AG04449 (cell line): ENCODE measurements at regions not wholly inside any gene's neighbourhood (a gene's known extent, or its start where the extent isn't known, plus 50 kb on each side); places are given as distances from the start of the nearest gene placed in this dataset.

Experiments used
- CTCF ChIA-PET: fragments of 350-600 bp; formaldehyde crosslinking; extraction: SDS; loops from one replicate; lab custom pipeline; 2021; ENCODE audit warnings: antibody characterized with exemption; lab: Yijun Ruan, JAX
- POLR2A ChIA-PET: fragments of 400-600, 350-600 bp; formaldehyde crosslinking; extraction: SDS; loops from one replicate; lab custom pipeline; 2020; ENCODE audit warnings: antibody characterized with exemption, inconsistent platforms; lab: Yijun Ruan, JAX
- DNase-seq: peaks from one replicate; pipeline ENCODE4 v3.0.0-alpha.2; 2010; ENCODE audit warnings: low read depth, low spot score
- H3K4me3 ChIP-seq: 2 replicates; pipeline ENCODE4 v1.5.1; 2011; ENCODE audit warnings: low read depth, mild to moderate bottlenecking, control low read depth, low read length
- TF ChIP-seq, protein P1 (sequence below): IDR thresholded peaks from one replicate; pipeline ENCODE4 v1.5.1; 2011; ENCODE audit warnings: mild to moderate bottlenecking, moderate library complexity, low read length, control low read depth, inconsistent platforms; ENCODE audit not compliant: insufficient read depth; ENCODE audit errors: missing control alignments

DNA sequence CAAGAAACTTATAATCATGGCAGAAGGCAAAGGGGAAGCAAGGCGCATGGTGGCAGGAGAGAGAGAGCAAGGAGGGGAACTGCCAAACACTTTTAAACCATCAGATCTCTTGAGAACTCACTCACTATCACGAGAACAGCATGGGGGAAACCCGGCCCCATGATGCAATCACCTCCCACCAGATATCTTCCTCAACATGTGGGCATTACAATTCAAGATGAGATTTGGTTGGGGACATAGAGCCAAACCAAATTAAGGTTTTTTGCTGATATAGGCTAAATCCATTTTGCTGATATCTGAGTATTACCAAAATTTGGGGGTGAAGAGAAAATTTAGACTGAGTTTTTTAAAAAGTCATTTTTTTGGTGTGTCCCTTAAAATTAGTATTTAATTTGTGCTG lies 54.9 kb upstream of the TMX1 start:
- no peak for DNase-seq
- CTCF ChIA-PET = no interaction called here
- TF ChIP-seq, protein P1, sequence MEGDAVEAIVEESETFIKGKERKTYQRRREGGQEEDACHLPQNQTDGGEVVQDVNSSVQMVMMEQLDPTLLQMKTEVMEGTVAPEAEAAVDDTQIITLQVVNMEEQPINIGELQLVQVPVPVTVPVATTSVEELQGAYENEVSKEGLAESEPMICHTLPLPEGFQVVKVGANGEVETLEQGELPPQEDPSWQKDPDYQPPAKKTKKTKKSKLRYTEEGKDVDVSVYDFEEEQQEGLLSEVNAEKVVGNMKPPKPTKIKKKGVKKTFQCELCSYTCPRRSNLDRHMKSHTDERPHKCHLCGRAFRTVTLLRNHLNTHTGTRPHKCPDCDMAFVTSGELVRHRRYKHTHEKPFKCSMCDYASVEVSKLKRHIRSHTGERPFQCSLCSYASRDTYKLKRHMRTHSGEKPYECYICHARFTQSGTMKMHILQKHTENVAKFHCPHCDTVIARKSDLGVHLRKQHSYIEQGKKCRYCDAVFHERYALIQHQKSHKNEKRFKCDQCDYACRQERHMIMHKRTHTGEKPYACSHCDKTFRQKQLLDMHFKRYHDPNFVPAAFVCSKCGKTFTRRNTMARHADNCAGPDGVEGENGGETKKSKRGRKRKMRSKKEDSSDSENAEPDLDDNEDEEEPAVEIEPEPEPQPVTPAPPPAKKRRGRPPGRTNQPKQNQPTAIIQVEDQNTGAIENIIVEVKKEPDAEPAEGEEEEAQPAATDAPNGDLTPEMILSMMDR = no peak
- no peak overlapping the region for H3K4me3 ChIP-seq
- POLR2A ChIA-PET = no interaction called here

DNA sequence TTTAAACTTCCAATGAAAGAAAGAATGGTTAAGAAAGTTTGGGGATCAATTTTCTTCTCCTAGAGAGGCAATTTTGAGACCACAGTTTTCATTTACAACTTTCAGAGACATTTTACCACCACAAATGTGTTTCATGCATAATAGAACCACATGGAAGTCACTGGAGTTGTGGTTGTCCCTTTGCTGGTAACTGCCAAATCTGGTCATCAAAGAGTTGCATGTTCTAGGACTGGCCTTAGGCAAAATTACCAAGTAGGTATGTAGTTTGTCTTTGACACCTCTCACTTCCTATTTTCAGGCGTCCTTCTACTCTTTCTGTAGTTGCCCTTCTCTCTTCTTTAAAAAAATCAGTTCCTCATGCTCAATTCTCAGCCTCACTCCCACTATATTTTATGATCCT lies 54.3 kb upstream of the TMX1 start:
- no peak for DNase-seq
- H3K4me3 ChIP-seq = no peak overlapping the region
- ChIA-PET CTCF (no interaction called here), POLR2A (no interaction called here)
- TF ChIP-seq, protein P1 = no peak

DNA sequence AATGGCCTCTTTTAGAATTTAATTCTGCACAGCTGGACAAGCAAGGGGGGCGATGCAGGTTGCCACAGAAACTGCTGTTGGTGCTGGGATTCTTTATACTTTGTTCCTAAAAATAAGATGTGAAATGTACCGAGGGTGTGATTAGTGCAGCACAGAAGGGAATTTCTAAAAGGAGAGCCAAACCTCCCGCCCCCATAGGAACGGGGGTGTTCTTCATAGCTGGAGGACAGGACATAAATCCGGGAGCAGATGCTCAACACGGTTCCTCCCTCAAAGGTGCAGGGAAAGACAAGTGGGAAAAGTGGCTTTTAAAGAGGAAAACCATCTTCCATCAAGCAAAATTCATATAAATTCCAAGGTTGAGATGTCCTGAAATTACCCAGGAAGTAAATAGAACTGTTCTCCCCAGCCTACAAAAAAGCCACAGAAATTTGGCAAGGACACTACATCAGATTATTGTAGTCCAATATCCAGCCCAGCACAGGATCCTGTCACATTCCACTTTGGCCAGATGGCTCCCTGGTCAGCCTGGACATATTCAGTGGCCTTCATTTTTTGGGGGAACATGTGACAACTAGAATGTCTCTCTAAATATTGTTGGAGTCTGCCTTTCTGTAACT lies 51.4 kb upstream of the TMX1 start:
- CTCF ChIA-PET = no interaction called here
- H3K4me3 ChIP-seq = no peak overlapping the region
- TF ChIP-seq, protein P1 = no peak
- POLR2A ChIA-PET = no interaction called here
- DNase-seq = no peak

DNA sequence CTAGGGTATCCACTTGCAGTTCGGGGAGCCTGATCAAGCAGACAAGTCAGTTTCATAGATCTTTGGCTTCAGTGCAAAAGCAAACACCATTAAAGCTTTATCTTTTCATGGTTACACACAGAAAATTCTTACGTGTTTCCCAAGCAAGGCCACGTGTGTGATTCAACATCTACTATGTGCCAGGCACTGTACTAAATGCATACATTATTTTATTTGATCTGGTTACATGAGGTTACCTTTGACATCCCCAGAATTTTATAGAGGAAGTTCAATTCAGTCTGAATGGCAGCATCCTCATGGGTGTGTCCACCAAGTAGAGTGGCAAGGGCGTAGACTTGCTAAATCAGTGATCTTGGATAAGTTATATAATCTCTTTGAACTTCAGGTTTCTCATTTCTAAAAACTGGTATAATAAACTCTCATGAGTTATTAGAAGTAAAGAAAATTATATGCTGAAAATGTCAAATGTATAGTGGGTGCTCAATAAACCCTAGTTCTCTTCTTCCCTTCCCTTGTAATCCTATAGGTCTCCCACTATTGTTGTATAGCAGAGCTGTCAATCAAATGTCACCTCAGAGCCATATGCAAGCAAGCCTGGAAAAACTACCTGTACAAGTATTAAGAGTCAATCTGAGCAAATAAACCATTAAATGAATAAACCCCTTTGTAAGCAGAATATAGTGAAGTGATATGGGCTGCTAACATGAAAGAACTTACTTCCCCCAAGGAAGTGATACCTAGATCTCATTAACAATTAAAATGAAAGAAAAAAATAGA lies 50.3 kb upstream of the TMX1 start:
- POLR2A ChIA-PET = no interaction called here
- CTCF ChIA-PET = no interaction called here
- TF ChIP-seq, protein P1 = no peak

More for the DNA sequence above, 50.3 kb upstream of the TMX1 start:
- DNase-seq = no peak
- H3K4me3 ChIP-seq = no peak overlapping the region
